T-cell (primary cell): ENCODE measurements at regions not wholly inside any gene's neighbourhood (a gene's known extent, or its start where the extent isn't known, plus 50 kb on each side); places are given as distances from the start of the nearest gene placed in this dataset.
"Not testable (repeated sequence)": the region's sequence is repeated elsewhere in the genome, so short reads cannot be mapped to it uniquely, and the experiment has no call there.

Experiments used
- ATAC-seq, 4 experiments: fragments of 200-7000 bp in 3 of 4; fragments of 150-1000 bp in 1 of 4; cut with Tn5 transposase; replicated peaks in 1 of 4; 1 replicate in 3 of 4; 2 replicates in 1 of 4; pipeline ENCODE4 v1.10.0; 2021; ENCODE audit warnings: moderate library complexity in 3 of 4, mild to moderate bottlenecking in 2 of 4, moderate number of reproducible peaks in 1 of 4
- CTCF ChIA-PET, 2 donors: fragments of 300-600 bp; sonication (Branson Sonifier 250); formaldehyde crosslinking; loops; one replicate each; lab custom pipeline; 2022; ENCODE audit warnings: antibody characterized with exemption in 2 of 2; lab: Charles Lee
- POLR2A ChIA-PET, 2 donors: fragments of 300-600 bp; sonication (Branson Sonifier 250); formaldehyde crosslinking; loops; one replicate each; lab custom pipeline; 2022; ENCODE audit warnings: antibody characterized with exemption in 2 of 2; lab: Charles Lee
- DNase-seq, 35 experiments: peaks; one replicate each; pipeline versions ENCODE4 v3.0.0 to v3.0.0-alpha.2; 2013 to 2023
- H3K27ac ChIP-seq: one replicate; pipeline ENCODE4 v1.5.1; 2013; ENCODE audit warnings: low read length
- H3K27me3 ChIP-seq, 2 experiments: replicated peaks in 1 of 2; 1 replicate in 1 of 2; 2 replicates in 1 of 2; pipeline versions ENCODE4 v1.6.1 to v1.7.0; 2013; ENCODE audit warnings: low read length in 1 of 2, mixed read lengths in 1 of 2; ENCODE audit not compliant: control insufficient read depth in 2 of 2, insufficient read depth in 2 of 2; ENCODE audit errors: extremely low read depth in 1 of 2
- H3K36me3 ChIP-seq, 2 donors: 1 replicate in 1 of 2; 2 replicates in 1 of 2; pipeline versions ENCODE4 v1.6.1 to v1.7.0; 2013; ENCODE audit warnings: low read length in 1 of 2; ENCODE audit not compliant: control insufficient read depth in 2 of 2, insufficient read depth in 1 of 2; ENCODE audit errors: extremely low read depth in 1 of 2
- H3K4me1 ChIP-seq, 2 experiments: 1 replicate in 1 of 2; 2 replicates in 1 of 2; pipeline versions ENCODE4 v1.6.1 to v1.7.0; 2013; ENCODE audit warnings: low read length in 2 of 2, mixed read lengths in 1 of 2; ENCODE audit not compliant: insufficient read depth in 2 of 2, control insufficient read depth in 1 of 2; ENCODE audit errors: extremely low read depth in 1 of 2
- H3K4me3 ChIP-seq, 2 donors: 1 replicate in 1 of 2; 2 replicates in 1 of 2; pipeline versions ENCODE4 v1.5.1 to v1.7.0; 2013; ENCODE audit warnings: mild to moderate bottlenecking in 2 of 2, low read length in 1 of 2, moderate library complexity in 1 of 2; ENCODE audit not compliant: control insufficient read depth in 1 of 2; ENCODE audit errors: extremely low read depth in 1 of 2
- H3K9me3 ChIP-seq: 2 replicates; pipeline ENCODE4 v1.7.0; 2013
- H3K27ac Mint-ChIP-seq, 2 donors: one replicate each; pipeline ENCODE4 v1.8.0; 2020 to 2021; ENCODE audit warnings: mild to moderate bottlenecking in 2 of 2, mixed read lengths in 2 of 2
- H3K27me3 Mint-ChIP-seq, 2 donors: one replicate each; pipeline ENCODE4 v1.8.0; 2021 to 2022; ENCODE audit warnings: mixed read lengths in 2 of 2
- H3K36me3 Mint-ChIP-seq: one replicate; pipeline ENCODE4 v1.8.0; 2021; ENCODE audit warnings: mixed read lengths
- H3K4me1 Mint-ChIP-seq, 3 donors: one replicate each; pipeline ENCODE4 v1.8.0; 2020 to 2022; ENCODE audit warnings: mixed read lengths in 3 of 3, mild to moderate bottlenecking in 1 of 3
- H3K4me3 Mint-ChIP-seq, 3 donors: one replicate each; pipeline ENCODE4 v1.8.0; 2020 to 2022; ENCODE audit warnings: mild to moderate bottlenecking in 3 of 3, mixed read lengths in 3 of 3, moderate library complexity in 3 of 3
- H3K9me3 Mint-ChIP-seq, 3 donors: one replicate each; pipeline ENCODE4 v1.8.0; 2020 to 2022; ENCODE audit warnings: mixed read lengths in 3 of 3
- WGBS: methylation state at CpG from one replicate; pipeline ENCODE4 v1.1.5; 2013; ENCODE audit warnings: missing lambda C conversion rate; ENCODE audit not compliant: insufficient coverage; 5-methylcytosine and 5-hydroxymethylcytosine counted together

DNA sequence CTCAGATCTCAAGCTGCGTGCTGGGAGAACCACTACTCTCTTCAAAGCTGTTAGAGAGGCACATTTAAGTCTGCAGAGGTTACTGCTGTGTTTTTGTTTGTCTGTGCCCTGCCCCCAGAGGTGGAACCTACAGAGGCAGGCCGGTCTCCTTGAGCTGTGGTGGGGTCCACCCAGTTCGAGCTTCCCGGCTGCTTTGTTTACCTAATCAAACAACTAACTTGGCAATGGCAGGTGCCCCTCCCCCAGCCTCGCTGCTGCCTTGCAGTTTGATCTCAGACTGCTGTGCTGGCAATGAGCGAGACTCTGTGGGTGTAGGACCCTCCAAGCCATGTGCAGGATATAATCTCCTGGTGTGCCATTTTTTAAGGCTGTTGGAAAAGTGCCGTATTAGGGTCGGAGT is 442.4 kb downstream of the TMEM232 start:
- H3K27ac Mint-ChIP-seq, H3K4me1 Mint-ChIP-seq, POLR2A ChIA-PET, DNase-seq, H3K36me3 ChIP-seq, H3K4me1 ChIP-seq, H3K4me3 ChIP-seq, H3K4me3 Mint-ChIP-seq, H3K9me3 ChIP-seq, H3K27ac ChIP-seq, H3K27me3 ChIP-seq, H3K27me3 Mint-ChIP-seq, CTCF ChIA-PET, H3K36me3 Mint-ChIP-seq, ATAC-seq: not testable (repeated sequence)
- 84% methylated on average over 6 of the region's 8 CpGs for WGBS
- peaks cover 12 to 23% (median 19%) of the 10 kb centered on the region in 3 donors for H3K9me3 Mint-ChIP-seq

DNA sequence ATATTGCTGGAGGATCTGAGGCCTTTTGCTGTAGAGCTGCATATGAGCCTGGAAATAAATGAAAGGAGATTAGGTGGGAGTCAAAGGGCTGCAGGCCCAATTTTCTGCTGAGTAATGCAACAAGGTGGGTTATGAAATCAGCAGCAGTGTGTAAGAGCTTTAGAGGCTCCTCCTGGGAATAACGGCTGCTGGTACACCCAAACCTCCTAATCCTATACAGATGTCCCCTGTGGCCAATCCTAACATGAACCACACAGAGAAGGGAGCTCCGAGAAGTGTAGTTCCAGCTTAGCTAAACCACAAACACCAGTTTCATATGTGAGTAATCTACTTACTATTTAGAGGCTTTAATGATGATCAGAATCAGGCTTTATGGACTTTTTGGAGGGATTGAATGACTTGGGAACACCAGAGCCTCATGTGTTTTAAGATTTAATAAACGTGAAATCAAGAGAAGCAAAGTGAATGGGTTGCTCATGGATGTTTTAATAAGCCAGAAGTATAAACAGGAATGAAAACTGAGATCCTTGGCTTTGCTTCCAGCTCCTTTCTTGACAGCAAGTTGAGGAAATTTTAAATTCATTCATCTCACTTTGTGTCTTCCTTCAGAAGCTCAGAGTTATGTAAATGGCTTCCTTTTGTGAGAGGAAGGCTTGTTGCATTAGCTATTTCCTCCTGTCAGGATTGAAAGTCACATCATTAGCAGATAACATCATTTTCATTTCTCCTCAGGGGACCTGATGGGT is 437.5 kb downstream of the TMEM232 start:
- Histone ChIP-seq H3K4me1 (no peaks in the 10 kb centered on the region), H3K4me3 (no peak overlapping the region), H3K36me3 (no peaks in the 10 kb centered on the region), H3K9me3 (no peaks in the 10 kb centered on the region), H3K27ac (no peak overlapping the region), H3K27me3 (no peaks in the 10 kb centered on the region)
- WGBS, result 71% methylated on average over 1 of the region's 3 CpGs
- POLR2A ChIA-PET, result interaction anchor here in 1 of 2 donors (0.6 kb wide), 1 partner anchor 33 kb away, joined by 3 read pairs; no protein-coding TSS in a partner anchor
- CTCF ChIA-PET, result interaction anchor here in 1 of 2 donors (1.0 kb wide), 1 partner anchor 12 kb away, joined by 3 read pairs; no protein-coding TSS in a partner anchor
- H3K4me3 Mint-ChIP-seq, result no peak overlapping the region
- no peak for ATAC-seq
- H3K27ac Mint-ChIP-seq, result no peak overlapping the region
- peaks cover 0 to 9% (median 0%) of the 10 kb centered on the region in 3 donors for H3K9me3 Mint-ChIP-seq
- no peaks in the 10 kb centered on the region for H3K36me3 Mint-ChIP-seq
- no peak for DNase-seq
- H3K4me1 Mint-ChIP-seq, result no peaks in the 10 kb centered on the region
- no peaks in the 10 kb centered on the region for H3K27me3 Mint-ChIP-seq

DNA sequence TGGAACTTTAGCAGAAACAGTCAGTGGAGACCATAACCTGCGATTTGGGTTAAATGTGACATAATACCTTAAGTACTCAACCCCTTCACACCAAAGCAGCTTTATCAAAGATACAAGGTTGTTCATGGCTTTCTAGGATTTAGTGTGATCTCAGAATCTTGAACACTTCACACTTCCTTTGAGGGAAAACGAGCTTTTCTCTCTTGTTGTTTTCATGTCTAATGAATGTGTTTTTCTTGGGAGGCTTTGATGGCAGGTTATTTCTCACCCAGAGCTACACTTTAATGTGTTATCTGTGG is 437.0 kb downstream of the TMEM232 start:
- Histone ChIP-seq H3K36me3 (no peaks in the 10 kb centered on the region), H3K27me3 (no peaks in the 10 kb centered on the region), H3K9me3 (no peaks in the 10 kb centered on the region), H3K27ac (no peak overlapping the region), H3K4me1 (no peaks in the 10 kb centered on the region), H3K4me3 (no peak overlapping the region)
- DNase-seq (no peak), ATAC-seq (no peak)
- no peaks in the 10 kb centered on the region for H3K27me3 Mint-ChIP-seq
- H3K36me3 Mint-ChIP-seq, result no peaks in the 10 kb centered on the region
- CTCF ChIA-PET, result interaction anchor here in 1 of 2 donors (1.0 kb wide), 1 partner anchor 12 kb away, joined by 3 read pairs; no protein-coding TSS in a partner anchor
- no peaks in the 10 kb centered on the region for H3K4me1 Mint-ChIP-seq
- peaks cover 0 to 9% (median 0%) of the 10 kb centered on the region in 3 donors for H3K9me3 Mint-ChIP-seq
- H3K27ac Mint-ChIP-seq, result no peak overlapping the region
- no CpG with 5 or more reads among the region's 2 CpGs for WGBS
- POLR2A ChIA-PET, result interaction anchor here in 1 of 2 donors (0.6 kb wide), 1 partner anchor 34 kb away, joined by 3 read pairs; no protein-coding TSS in a partner anchor
- no peak overlapping the region for H3K4me3 Mint-ChIP-seq

DNA sequence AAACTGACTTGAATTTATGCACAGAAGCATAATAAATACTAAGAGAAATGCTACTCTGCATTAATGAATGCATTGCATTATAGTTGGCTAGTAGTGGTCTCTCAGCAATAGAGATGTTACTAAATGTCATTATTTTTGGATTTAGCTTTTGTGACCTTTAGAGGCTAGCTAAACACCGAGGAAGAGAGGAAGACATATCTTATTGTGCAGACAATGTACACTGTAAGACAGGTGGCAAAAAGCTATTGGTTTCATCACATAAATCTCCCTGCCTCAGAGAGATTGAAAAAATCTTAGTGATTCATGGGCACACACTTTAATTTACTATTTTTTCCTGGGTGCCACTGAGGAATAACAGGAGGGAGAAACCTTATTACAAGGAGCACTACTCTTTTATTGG is 435.9 kb downstream of the TMEM232 start:
- H3K9me3 Mint-ChIP-seq, result peaks cover 0 to 9% (median 0%) of the 10 kb centered on the region in 3 donors
- no CpG with 5 or more reads among the region's 1 CpG for WGBS

DNA sequence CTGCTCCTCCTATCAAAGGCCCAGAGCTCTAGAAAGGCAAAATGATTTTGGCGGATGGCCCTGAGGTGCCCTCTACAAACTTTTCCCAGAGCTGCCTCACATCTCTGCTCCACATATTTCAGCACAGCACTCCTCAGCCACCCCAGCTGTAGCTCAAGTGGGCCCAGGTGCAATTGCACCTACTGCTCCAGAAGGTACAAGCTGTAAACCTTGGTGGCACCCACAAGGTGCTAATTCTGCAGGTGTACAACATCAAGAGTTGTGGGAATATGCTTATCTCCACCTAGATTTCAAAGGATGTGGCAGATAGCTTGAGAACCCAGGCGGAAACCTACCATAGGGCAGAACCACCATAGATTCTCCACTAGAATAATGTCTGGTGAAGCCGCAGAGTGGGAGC is 432.2 kb downstream of the TMEM232 start:
- POLR2A ChIA-PET, result no interaction called here

More for the DNA sequence above, 435.9 kb downstream of the TMEM232 start:
- H3K27me3 ChIP-seq, result no peaks in the 10 kb centered on the region
- Mint-ChIP-seq H3K4me1 (no peaks in the 10 kb centered on the region), H3K27ac (no peak overlapping the region), H3K27me3 (no peaks in the 10 kb centered on the region), H3K36me3 (no peaks in the 10 kb centered on the region), H3K4me3 (no peak overlapping the region)
- ChIA-PET CTCF (interaction anchor here in 1 of 2 donors (0.5 kb wide), 1 partner anchor 328 kb away, joined by 3 read pairs; no protein-coding TSS in a partner anchor), POLR2A (no interaction called here)
- no peak overlapping the region for H3K4me3 ChIP-seq
- ATAC-seq (no peak), DNase-seq (no peak)
- H3K27ac ChIP-seq, result no peak overlapping the region
- no peaks in the 10 kb centered on the region for H3K4me1 ChIP-seq
- H3K36me3 ChIP-seq, result no peaks in the 10 kb centered on the region
- no peaks in the 10 kb centered on the region for H3K9me3 ChIP-seq

DNA sequence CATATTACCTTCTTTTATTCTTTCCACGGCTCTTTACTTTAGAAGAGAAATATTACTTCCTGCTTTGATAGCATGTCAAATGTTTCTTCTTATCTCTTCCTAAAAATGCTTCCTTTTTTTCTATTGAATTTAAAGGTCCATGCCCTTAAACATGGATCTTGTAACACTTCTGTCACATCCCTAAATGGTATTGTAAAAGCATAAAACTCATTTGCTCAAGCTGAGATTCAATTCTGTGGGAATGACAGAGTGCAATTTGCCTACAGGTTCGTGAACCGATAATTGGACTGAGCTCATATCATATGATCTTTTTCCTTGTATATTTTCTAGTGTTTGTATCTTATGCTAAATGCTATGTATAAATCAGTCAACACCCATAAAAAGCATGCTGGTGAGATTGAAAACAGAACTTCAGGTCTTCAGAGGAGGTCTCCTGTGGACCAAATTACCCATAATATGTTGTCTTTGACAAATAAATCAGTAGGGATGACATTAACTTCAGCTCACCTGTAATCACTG is 429.3 kb downstream of the TMEM232 start:
- no peak overlapping the region for H3K27ac Mint-ChIP-seq

More for the DNA sequence above, 432.2 kb downstream of the TMEM232 start:
- CTCF ChIA-PET, result no interaction called here
- no peaks in the 10 kb centered on the region for H3K27me3 ChIP-seq
- Mint-ChIP-seq H3K27ac (no peak overlapping the region), H3K4me1 (no peaks in the 10 kb centered on the region), H3K27me3 (no peaks in the 10 kb centered on the region), H3K36me3 (no peaks in the 10 kb centered on the region), H3K4me3 (no peak overlapping the region), H3K9me3 (peaks cover 0 to 9% (median 0%) of the 10 kb centered on the region in 3 donors)
- no peak for ATAC-seq
- no peak overlapping the region for H3K4me3 ChIP-seq
- 92% methylated on average over 2 of the region's 3 CpGs for whole genome bisulfite sequencing
- H3K36me3 ChIP-seq, result no peaks in the 10 kb centered on the region
- no peak overlapping the region for H3K27ac ChIP-seq
- no peaks in the 10 kb centered on the region for H3K4me1 ChIP-seq
- H3K9me3 ChIP-seq, result no peaks in the 10 kb centered on the region
- no peak for DNase-seq

More for the DNA sequence above, 429.3 kb downstream of the TMEM232 start:
- no peaks in the 10 kb centered on the region for H3K36me3 Mint-ChIP-seq
- ATAC-seq (no peak), DNase-seq (no peak)
- Histone ChIP-seq H3K9me3 (no peaks in the 10 kb centered on the region), H3K36me3 (no peaks in the 10 kb centered on the region), H3K4me1 (no peaks in the 10 kb centered on the region), H3K4me3 (no peak overlapping the region), H3K27ac (no peak overlapping the region), H3K27me3 (no peaks in the 10 kb centered on the region)
- CTCF ChIA-PET, result no interaction called here
- WGBS, result no CpG with 5 or more reads among the region's 3 CpGs
- POLR2A ChIA-PET, result no interaction called here
- no peak overlapping the region for H3K4me3 Mint-ChIP-seq
- H3K27me3 Mint-ChIP-seq, result no peaks in the 10 kb centered on the region
- peaks cover 0 to 13% (median 8%) of the 10 kb centered on the region in 3 donors for H3K9me3 Mint-ChIP-seq
- H3K4me1 Mint-ChIP-seq, result no peaks in the 10 kb centered on the region
